GM12878 (cell line): ENCODE measurements at regions not wholly inside any gene's neighbourhood (a gene's known extent, or its start where the extent isn't known, plus 50 kb on each side); places are given as distances from the start of the nearest gene placed in this dataset.

ENCODE experiments used
- BHLHE40 ChIP-seq, 2 experiments: fragments of 450-650 bp in 1 of 2; IDR thresholded peaks; 2 replicates each; pipeline ENCODE4 v1.6.1; 2011 to 2017; ENCODE audit warnings: low read depth in 2 of 2, borderline replicate concordance in 1 of 2, improper control_type of control experiment in 1 of 2, low read length in 1 of 2, mild to moderate bottlenecking in 1 of 2
- CTCF ChIP-seq, 3 experiments: IDR thresholded peaks in 2 of 3; conservative IDR thresholded peaks in 1 of 3; 2 replicates each; pipeline ENCODE4 v1.5.1; 2011; ENCODE audit warnings: low read depth in 3 of 3, low read length in 3 of 3, mild to moderate bottlenecking in 3 of 3, control low read depth in 2 of 3, moderate library complexity in 2 of 3, inconsistent platforms in 1 of 3, mixed read lengths in 1 of 3; ENCODE audit not compliant: control insufficient read depth in 2 of 3, insufficient read depth in 1 of 3; ENCODE audit errors: extremely low read depth in 1 of 3
- CUX1 ChIP-seq: IDR thresholded peaks from 2 replicates; pipeline ENCODE4 v1.6.1; 2012; ENCODE audit warnings: improper control_type of control experiment, low read depth, low read length; ENCODE audit not compliant: insufficient replicate concordance
- NR2F1 ChIP-seq: fragments of 450-650 bp; conservative IDR thresholded peaks from 2 replicates; pipeline ENCODE4 v1.6.1; 2017; ENCODE audit warnings: mild to moderate bottlenecking
- RFX5 ChIP-seq: IDR thresholded peaks from 2 replicates; pipeline ENCODE4 v1.6.1; 2011; ENCODE audit warnings: low read depth, low read length, improper control_type of control experiment

GRCh38 chr4:147017081-147017480 lies 71.4 kb upstream of the TTC29 start:
- TF ChIP-seq RFX5: no peak
- no peak for TF ChIP-seq BHLHE40 (IDR thresholded peaks at IDR 0.05; ENCODE audit: borderline replicate concordance in 1 of 2, low read depth in 2 of 2, low read length in 1 of 2)
- TF ChIP-seq NR2F1: no peak
- TF ChIP-seq CTCF (IDR thresholded peaks at IDR 0.05 in 2 of 3, conservative IDR thresholded peaks at IDR 0.05 in 1 of 3; ENCODE audit: control insufficient read depth in 2 of 3, extremely low read depth in 1 of 3, insufficient read depth in 1 of 3, low read depth in 3 of 3, low read length in 3 of 3): no peak
- no peak for TF ChIP-seq CUX1
